Rectal smooth muscle tissue (tissue), 1 donor: ENCODE measurements at regions not wholly inside any gene's neighbourhood (a gene's known extent, or its start where the extent isn't known, plus 50 kb on each side); places are given as distances from the start of the nearest gene placed in this dataset.

Source experiments
- H3K27ac ChIP-seq: one replicate; pipeline ENCODE4 v1.7.0; 2013; ENCODE audit warnings: low read depth, low read length, inconsistent platforms
- H3K27me3 ChIP-seq: one replicate; pipeline ENCODE4 v1.7.0; 2013; ENCODE audit warnings: low read length; ENCODE audit not compliant: control insufficient read depth, insufficient read depth
- H3K36me3 ChIP-seq: one replicate; pipeline ENCODE4 v1.7.0; 2013; ENCODE audit warnings: low read length; ENCODE audit not compliant: control insufficient read depth, insufficient read depth
- H3K4me1 ChIP-seq: one replicate; pipeline ENCODE4 v1.7.0; 2013; ENCODE audit warnings: low read length; ENCODE audit not compliant: control insufficient read depth, insufficient read depth
- H3K4me3 ChIP-seq: one replicate; pipeline ENCODE4 v1.7.0; 2013; ENCODE audit warnings: low read length
- H3K9ac ChIP-seq: one replicate; pipeline ENCODE4 v1.7.0; 2013; ENCODE audit warnings: low read length

DNA sequence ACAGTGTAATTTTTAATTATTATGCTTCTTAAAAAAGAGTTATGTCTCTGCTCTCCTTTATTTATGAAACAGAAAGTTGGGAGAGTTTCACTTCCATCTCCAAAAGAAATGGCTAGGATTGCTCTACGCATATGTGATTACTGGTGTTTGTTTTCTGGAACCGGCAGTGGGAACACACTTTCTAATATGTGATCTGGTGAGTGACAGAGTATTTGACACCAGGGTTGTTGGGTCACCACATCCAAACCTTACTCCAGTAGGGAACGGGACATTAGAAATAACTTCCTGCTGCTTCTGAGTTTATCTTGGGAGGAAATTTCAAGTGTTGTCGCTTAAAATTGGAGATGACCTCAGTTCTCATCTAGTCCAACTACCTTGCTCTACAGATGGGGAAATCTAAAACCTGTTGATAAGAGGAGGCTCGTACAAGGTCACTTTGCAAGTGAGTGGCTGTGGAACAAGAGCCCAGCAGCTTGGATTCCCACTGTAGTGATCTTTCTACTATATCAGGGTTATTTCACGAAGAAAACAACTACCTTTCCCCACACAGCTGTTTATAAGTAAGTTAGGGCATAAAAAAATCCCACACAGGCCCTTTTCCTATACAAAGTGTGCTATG, 108.5 kb downstream of the TTC32 start:
- H3K27ac ChIP-seq, result no peak overlapping the region

DNA sequence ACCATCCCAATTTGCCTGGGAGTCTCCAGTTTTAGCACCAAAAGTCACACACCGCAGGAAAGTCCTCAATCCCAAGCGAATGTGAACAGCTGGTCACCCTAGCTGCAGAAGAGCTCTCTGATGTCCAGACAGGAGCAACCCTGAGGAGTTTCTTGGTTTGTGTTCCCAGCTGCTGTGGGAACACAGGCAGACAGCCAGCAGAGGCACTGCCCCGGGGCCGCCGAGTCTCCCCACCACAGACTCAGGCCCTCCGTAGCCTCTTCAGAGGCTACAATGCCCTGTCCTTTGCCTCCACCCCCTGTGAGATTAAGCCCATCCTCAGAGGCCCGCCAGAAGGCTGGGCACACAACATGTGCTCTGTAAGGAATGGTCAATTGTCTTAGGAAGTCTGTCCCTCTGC, 111.5 kb downstream of the TTC32 start:
- Histone ChIP-seq H3K27me3 (no peaks in the 10 kb centered on the region), H3K9ac (no peak overlapping the region), H3K27ac (no peak overlapping the region), H3K4me3 (no peak overlapping the region), H3K4me1 (no peaks in the 10 kb centered on the region), H3K36me3 (no peaks in the 10 kb centered on the region)

More for the DNA sequence above, 108.5 kb downstream of the TTC32 start:
- Histone ChIP-seq H3K36me3 (no peaks in the 10 kb centered on the region), H3K9ac (no peak overlapping the region), H3K27me3 (no peaks in the 10 kb centered on the region), H3K4me1 (no peaks in the 10 kb centered on the region), H3K4me3 (no peak overlapping the region)

GRCh38 chr2:19787134-19787533, 114.6 kb downstream of the TTC32 start:
- no peaks in the 10 kb centered on the region for H3K36me3 ChIP-seq
- H3K4me3 ChIP-seq, result no peak overlapping the region
- no peak overlapping the region for H3K27ac ChIP-seq
- no peaks in the 10 kb centered on the region for H3K4me1 ChIP-seq
- H3K27me3 ChIP-seq, result no peaks in the 10 kb centered on the region
- H3K9ac ChIP-seq, result no peak overlapping the region

DNA sequence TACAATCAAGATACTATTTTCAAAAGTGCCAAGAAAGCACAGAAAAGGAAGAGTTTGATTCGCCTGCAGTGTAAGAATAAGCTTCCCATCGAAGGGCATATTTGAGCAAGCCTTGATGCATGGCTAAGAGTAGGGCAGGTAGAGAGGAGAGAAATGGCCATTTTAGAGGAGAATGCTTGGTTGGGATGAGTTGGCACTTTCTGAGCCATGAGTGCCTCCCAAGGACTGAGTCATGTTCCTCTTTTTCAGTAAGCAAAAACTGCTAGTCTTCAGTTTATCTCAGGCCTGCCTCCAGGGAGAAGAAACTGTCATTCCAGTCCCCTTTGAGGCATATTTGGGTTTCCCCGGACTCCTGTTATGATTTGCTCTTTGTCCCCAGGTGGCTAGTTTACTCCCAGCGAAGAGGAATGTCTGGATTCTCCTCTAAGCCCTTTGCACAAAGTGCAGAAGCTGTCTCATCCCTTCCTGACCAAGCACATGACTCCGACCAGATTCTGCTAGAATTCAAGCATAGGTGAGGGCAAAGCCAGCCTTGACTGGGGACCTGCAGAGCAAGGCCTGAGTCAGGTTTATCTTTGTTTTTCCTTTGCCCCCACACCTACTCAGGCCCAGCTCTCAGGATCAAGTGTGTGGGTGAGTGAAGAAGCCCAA, 115.2 kb downstream of the TTC32 start:
- H3K36me3 ChIP-seq, result no peaks in the 10 kb centered on the region
- H3K4me1 ChIP-seq, result no peaks in the 10 kb centered on the region
- no peak overlapping the region for H3K9ac ChIP-seq
- no peaks in the 10 kb centered on the region for H3K27me3 ChIP-seq
- H3K4me3 ChIP-seq, result no peak overlapping the region
- H3K27ac ChIP-seq, result no peak overlapping the region

DNA sequence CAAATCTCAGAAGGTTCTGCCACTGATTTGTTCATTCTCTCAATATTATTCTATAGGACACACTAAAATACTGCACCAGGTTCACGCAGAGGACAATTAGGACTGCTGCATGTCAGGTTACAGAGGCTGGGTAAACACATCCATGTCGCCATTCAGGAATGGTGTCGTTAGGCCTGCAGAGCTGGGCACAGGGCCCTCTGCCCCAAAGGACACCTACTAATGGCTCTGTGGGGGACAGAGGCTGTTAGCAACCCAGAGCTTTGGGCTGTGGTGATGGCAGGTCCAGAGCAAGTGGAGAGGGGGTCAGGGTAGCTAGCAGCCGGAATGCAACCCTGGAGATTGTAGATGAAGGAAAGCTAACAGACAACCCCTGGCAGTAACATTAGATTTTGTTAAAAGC, 115.9 kb downstream of the TTC32 start:
- Histone ChIP-seq H3K9ac (no peak overlapping the region), H3K4me3 (no peak overlapping the region), H3K4me1 (no peaks in the 10 kb centered on the region), H3K27ac (no peak overlapping the region), H3K27me3 (no peaks in the 10 kb centered on the region), H3K36me3 (no peaks in the 10 kb centered on the region)

DNA sequence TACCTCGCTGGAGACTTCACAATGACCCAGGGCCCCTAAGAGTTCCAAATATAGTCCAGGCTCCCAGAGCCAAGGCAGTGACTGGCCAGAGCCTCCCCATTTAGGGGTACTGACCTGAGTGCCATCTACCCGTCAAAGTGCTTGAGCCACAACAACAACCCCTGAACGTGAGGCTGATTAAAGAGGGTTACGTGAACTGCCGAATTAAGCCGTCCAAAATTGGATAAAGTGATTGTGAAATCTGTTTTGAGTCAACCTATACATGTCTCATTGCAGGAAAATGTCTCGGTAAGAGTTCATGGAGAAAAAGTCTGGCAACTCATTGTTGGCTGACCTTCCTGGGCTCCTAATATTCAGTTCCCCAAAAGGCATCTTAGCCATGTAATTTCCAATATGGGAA, 116.3 kb downstream of the TTC32 start:
- H3K27me3 ChIP-seq, result no peaks in the 10 kb centered on the region
- no peak overlapping the region for H3K9ac ChIP-seq
- no peaks in the 10 kb centered on the region for H3K4me1 ChIP-seq
- no peak overlapping the region for H3K27ac ChIP-seq
- H3K36me3 ChIP-seq, result no peaks in the 10 kb centered on the region
- H3K4me3 ChIP-seq, result no peak overlapping the region

GRCh38 chr2:19784456-19784855, 117.3 kb downstream of the TTC32 start:
- H3K4me3 ChIP-seq, result no peak overlapping the region
- no peaks in the 10 kb centered on the region for H3K36me3 ChIP-seq
- H3K9ac ChIP-seq, result no peak overlapping the region
- no peak overlapping the region for H3K27ac ChIP-seq
- H3K27me3 ChIP-seq, result no peaks in the 10 kb centered on the region
- H3K4me1 ChIP-seq, result no peaks in the 10 kb centered on the region

DNA sequence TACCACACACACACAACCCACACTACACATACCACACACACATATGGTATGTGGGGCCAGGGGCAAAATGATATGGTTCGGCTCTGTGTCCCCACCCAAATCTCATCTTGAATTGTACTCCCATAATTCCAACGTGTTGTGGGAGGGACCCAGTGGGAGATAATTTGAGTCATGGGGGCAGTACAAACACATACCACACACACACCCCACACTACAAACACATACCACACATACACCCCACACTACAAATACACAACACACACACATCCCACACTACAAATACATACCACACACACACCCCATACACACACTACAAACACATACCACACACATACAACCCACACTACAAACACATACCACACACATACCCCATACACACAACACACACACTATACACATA, 117.8 kb downstream of the TTC32 start:
- no peak overlapping the region for H3K27ac ChIP-seq
- H3K4me3 ChIP-seq, result no peak overlapping the region
- H3K36me3 ChIP-seq, result no peaks in the 10 kb centered on the region
- no peaks in the 10 kb centered on the region for H3K27me3 ChIP-seq
- no peaks in the 10 kb centered on the region for H3K4me1 ChIP-seq
- no peak overlapping the region for H3K9ac ChIP-seq

- Histone ChIP-seq H3K9ac (no peak overlapping the region), H3K4me1 (peaks cover 7% of the 10 kb centered on the region), H3K36me3 (no peaks in the 10 kb centered on the region), H3K27ac (no peak overlapping the region), H3K4me3 (no peak overlapping the region), H3K27me3 (no peaks in the 10 kb centered on the region)
Observed at GRCh38 chr2:19776941-19777514, 124.8 kb downstream of the TTC32 start.

DNA sequence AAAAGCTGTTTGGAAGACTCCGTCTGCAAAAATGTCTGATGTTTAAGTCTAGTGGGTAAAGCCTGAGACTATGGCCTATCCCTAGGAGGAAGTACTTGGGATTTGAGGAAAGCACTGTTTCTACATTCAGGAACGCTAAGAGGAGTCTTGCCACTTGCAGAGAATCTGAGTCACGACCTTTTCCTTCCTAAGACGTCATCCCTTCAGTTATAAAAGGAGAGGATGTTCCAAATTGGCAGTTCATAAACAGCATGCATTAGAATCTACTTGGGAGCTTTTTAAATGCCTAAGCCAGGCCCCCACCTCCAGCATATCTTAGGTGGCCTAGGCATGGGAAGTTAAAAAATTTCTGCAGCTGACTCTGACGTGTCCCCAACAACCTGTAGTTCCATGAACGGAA, 125.9 kb downstream of the TTC32 start:
- Histone ChIP-seq H3K9ac (no peak overlapping the region), H3K27me3 (no peaks in the 10 kb centered on the region), H3K27ac (no peak overlapping the region), H3K4me1 (peaks cover 7% of the 10 kb centered on the region), H3K4me3 (no peak overlapping the region), H3K36me3 (no peaks in the 10 kb centered on the region)

- no peaks in the 10 kb centered on the region for H3K36me3 ChIP-seq
- no peak overlapping the region for H3K9ac ChIP-seq
- no peak overlapping the region for H3K4me3 ChIP-seq
- no peak overlapping the region for H3K27ac ChIP-seq
- H3K4me1 ChIP-seq, result peaks cover 7% of the 10 kb centered on the region
- no peaks in the 10 kb centered on the region for H3K27me3 ChIP-seq
Observed at GRCh38 chr2:19775315-19775714, 126.5 kb downstream of the TTC32 start.

- peak overlapping the region; percentile 12 for H3K27ac ChIP-seq
- no peaks in the 10 kb centered on the region for H3K27me3 ChIP-seq
- H3K36me3 ChIP-seq, result no peaks in the 10 kb centered on the region
- peaks cover 7% of the 10 kb centered on the region for H3K4me1 ChIP-seq
- no peak overlapping the region for H3K4me3 ChIP-seq
- no peak overlapping the region for H3K9ac ChIP-seq
Observed at GRCh38 chr2:19774805-19775176, 127.0 kb downstream of the TTC32 start.

DNA sequence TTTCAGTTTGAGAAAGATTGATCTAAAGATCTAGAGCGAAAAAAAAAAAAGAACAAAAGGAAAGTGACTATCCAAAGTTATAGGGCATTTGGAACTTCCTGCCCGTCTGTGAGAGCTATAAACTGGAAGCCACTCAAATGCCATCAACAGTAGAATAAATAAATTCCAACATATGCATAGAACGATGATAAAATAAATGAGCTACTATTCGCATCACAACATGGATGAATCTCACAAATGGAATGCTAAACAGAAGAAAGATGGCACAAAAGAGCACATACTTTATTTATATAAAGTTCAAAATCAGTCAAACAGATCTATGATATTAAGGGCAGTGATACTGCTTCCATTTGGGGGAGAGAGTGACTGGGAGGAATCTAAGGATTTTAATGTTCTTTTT, 128.8 kb downstream of the TTC32 start:
- Histone ChIP-seq H3K4me1 (peaks cover 7% of the 10 kb centered on the region), H3K4me3 (no peak overlapping the region), H3K36me3 (no peaks in the 10 kb centered on the region), H3K27me3 (no peaks in the 10 kb centered on the region), H3K9ac (no peak overlapping the region), H3K27ac (no peak overlapping the region)
